Pancreas (tissue), 10 donors: ENCODE measurements at regions not wholly inside any gene's neighbourhood (a gene's known extent, or its start where the extent isn't known, plus 50 kb on each side); places are given as distances from the start of the nearest gene placed in this dataset.

Experiments used
- ATAC-seq, 4 donors: fragments of 200-7000 bp; cut with Tn5 transposase; one replicate each; pipeline versions ENCODE4 v1.8.0 to v1.9.1; 2020; ENCODE audit warnings: mild to moderate bottlenecking in 4 of 4, moderate library complexity in 4 of 4
- DNase-seq, 6 donors: peaks; one replicate each; pipeline ENCODE4 v3.0.0-alpha.2; 2020
- FAIRE-seq: peaks from 2 replicates; lab custom pipeline; 2012; peaks lifted over from hg19 to GRCh38; lab: Jason Lieb, UNC
- H3K27ac ChIP-seq, 4 donors: fragments of 200-600 bp; sonication (generic); 1 replicate in 3 of 4; 2 replicates in 1 of 4; pipeline versions ENCODE4 v1.5.0 to v1.8.0; 2020
- H3K27me3 ChIP-seq, 4 donors: fragments of 200-600 bp; one replicate each; pipeline ENCODE4 v1.8.0; 2021
- H3K36me3 ChIP-seq, 3 donors: fragments of 200-600 bp; sonication (generic) in 1 of 3; one replicate each; pipeline versions ENCODE4 v1.5.0 to v1.8.0; 2020 to 2021
- H3K4me1 ChIP-seq, 3 donors: fragments of 200-600 bp; one replicate each; pipeline ENCODE4 v1.8.0; 2021
- H3K4me3 ChIP-seq, 4 donors: fragments of 200-600 bp; sonication (generic) in 2 of 4; one replicate each; pipeline versions ENCODE4 v1.5.0 to v1.8.0; 2020 to 2021
- H3K9me3 ChIP-seq, 4 donors: fragments of 200-600 bp; one replicate each; pipeline ENCODE4 v1.8.0; 2021
- CTCF ChIP-seq, 4 donors: fragments of 200-600 bp; sonication (generic) in 3 of 4; IDR thresholded peaks; one replicate each; pipeline versions ENCODE4 v1.5.0 to v1.8.0; 2021; ENCODE audit warnings: antibody characterized with exemption in 4 of 4
- WGBS, 2 donors: extraction: QIAGEN DNeasy Blood & Tissue Kit; methylation state at CpG; one replicate each; pipeline ENCODE4 v1.1.7; 2013; 5-methylcytosine and 5-hydroxymethylcytosine counted together
- intact Hi-C, 3 donors: fragments of 100-400 bp; cut with DNase I; formaldehyde crosslinking; loops; one replicate each; pipeline versions ENCODE4 v1.11.1 to v1.14.2; 2022
- donor health status: healthy with polysubstance abuse.
- donor health status: DM: no; HTN: no; CAD: no; lungs with moderate emphysema.
- donor health status: DM: no; HTN: no; CAD: no.
- donor health status: control.
- donor health status: control.
- donor health status: Bipolar disorder and iron deficiency.
- donor health status: DM: yes; HTN: yes; CAD: no.
- donor health status: DM: no; HTN: no; CAD: no.
- donor health status: DM: no; HTN: no; CAD: no.
- donor health status: DM: yes; HTN: yes; CAD: no.

GRCh38 chr9:27943501-27943900 lies 370.2 kb upstream of the C9orf72 start:
- Histone ChIP-seq H3K27me3 (no peaks in the 10 kb centered on the region), H3K4me1 (no peaks in the 10 kb centered on the region), H3K36me3 (no peaks in the 10 kb centered on the region), H3K9me3 (no peaks in the 10 kb centered on the region), H3K4me3 (no peak overlapping the region), H3K27ac (no peak overlapping the region)
- DNase-seq (no peak), FAIRE-seq (no peak), ATAC-seq (no peak)
- 45 to 78% methylated on average over 1 of the region's 1 CpG for WGBS, 2 donors
- TF ChIP-seq CTCF (IDR thresholded peaks at IDR 0.05), result no peak
- intact Hi-C loops, result no loop called here

- H3K9me3 ChIP-seq, result no peaks in the 10 kb centered on the region
- TF ChIP-seq CTCF (IDR thresholded peaks at IDR 0.05), result no peak
- H3K27ac ChIP-seq, result no peak overlapping the region
- H3K27me3 ChIP-seq, result no peaks in the 10 kb centered on the region
- no peaks in the 10 kb centered on the region for H3K36me3 ChIP-seq
- ATAC-seq (no peak), DNase-seq (no peak), FAIRE-seq (no peak)
- H3K4me1 ChIP-seq, result no peaks in the 10 kb centered on the region
- 0 to 37% methylated on average over 1 of the region's 1 CpG for WGBS, 2 donors
- intact Hi-C loops, result no loop called here
- H3K4me3 ChIP-seq, result no peak overlapping the region
Measured at GRCh38 chr9:27945386-27945785, 372.1 kb upstream of the C9orf72 start.

GRCh38 chr9:27950382-27950781 lies 377.1 kb upstream of the C9orf72 start:
- Histone ChIP-seq H3K27ac (no peak overlapping the region), H3K4me3 (no peak overlapping the region), H3K27me3 (no peaks in the 10 kb centered on the region), H3K4me1 (no peaks in the 10 kb centered on the region), H3K36me3 (no peaks in the 10 kb centered on the region), H3K9me3 (no peaks in the 10 kb centered on the region)
- no peak for ATAC-seq
- WGBS, 2 donors, result 68 to 81% methylated on average over 8 of the region's 8 CpGs
- DNase-seq, result peak in 1 of 6 donors; percentile 19
- no peak for TF ChIP-seq CTCF (IDR thresholded peaks at IDR 0.05)
- intact Hi-C loops, result no loop called here
- no peak for FAIRE-seq

GRCh38 chr9:27954858-27955257 lies 381.6 kb upstream of the C9orf72 start:
- no peaks in the 10 kb centered on the region for H3K4me1 ChIP-seq
- intact Hi-C loops, result no loop called here
- 20 to 29% methylated on average over 1 of the region's 1 CpG for WGBS, 2 donors
- no peak for TF ChIP-seq CTCF (IDR thresholded peaks at IDR 0.05)
- no peak for ATAC-seq
- H3K36me3 ChIP-seq, result no peaks in the 10 kb centered on the region
- H3K27me3 ChIP-seq, result no peaks in the 10 kb centered on the region
- FAIRE-seq, result no peak
- no peaks in the 10 kb centered on the region for H3K9me3 ChIP-seq
- no peak overlapping the region for H3K4me3 ChIP-seq
- no peak for DNase-seq
- H3K27ac ChIP-seq, result no peak overlapping the region

- TF ChIP-seq CTCF (IDR thresholded peaks at IDR 0.05), result no peak
- H3K27me3 ChIP-seq, result no peaks in the 10 kb centered on the region
- FAIRE-seq (no peak), ATAC-seq (no peak), DNase-seq (no peak)
- intact Hi-C loops, result no loop called here
- no peaks in the 10 kb centered on the region for H3K36me3 ChIP-seq
- H3K4me3 ChIP-seq, result no peak overlapping the region
- no peaks in the 10 kb centered on the region for H3K4me1 ChIP-seq
- H3K9me3 ChIP-seq, result no peaks in the 10 kb centered on the region
- no peak overlapping the region for H3K27ac ChIP-seq
Measured at GRCh38 chr9:27963836-27964235, 390.6 kb upstream of the C9orf72 start.
